Occipital lobe (tissue), 1 donor: ENCODE measurements at regions not wholly inside any gene's neighbourhood (a gene's known extent, or its start where the extent isn't known, plus 50 kb on each side); places are given as distances from the start of the nearest gene placed in this dataset.

Experiments
- DNase-seq: peaks from one replicate; lab custom pipeline; 2025; lab: John Stamatoyannopoulos, UW

GRCh38 chr13:59103004-59103768 lies 1060.5 kb downstream of the DIAPH3 start:
- no peak for DNase-seq

- DNase-seq: no peak
Observed at GRCh38 chr13:59111751-59112171, 1052.0 kb downstream of the DIAPH3 start.

GRCh38 chr13:59112221-59112718 lies 1051.5 kb downstream of the DIAPH3 start:
- peak; percentile 3 for DNase-seq

- DNase-seq: no peak
Observed at GRCh38 chr13:59119475-59119874, 1044.3 kb downstream of the DIAPH3 start.

GRCh38 chr13:59120297-59120843 lies 1043.4 kb downstream of the DIAPH3 start:
- DNase-seq: no peak

GRCh38 chr13:59121507-59121906 lies 1042.2 kb downstream of the DIAPH3 start:
- no peak for DNase-seq

GRCh38 chr13:59126474-59126873 lies 1037.3 kb downstream of the DIAPH3 start:
- DNase-seq: no peak

GRCh38 chr13:59133903-59134302 lies 1029.8 kb downstream of the DIAPH3 start:
- no peak for DNase-seq

- DNase-seq: no peak
Observed at GRCh38 chr13:59144700-59145099, 1019.0 kb downstream of the DIAPH3 start.

GRCh38 chr13:59145381-59145780 lies 1018.3 kb downstream of the DIAPH3 start:
- DNase-seq: no peak

GRCh38 chr13:59157181-59157580 lies 1006.5 kb downstream of the DIAPH3 start:
- DNase-seq: no peak

GRCh38 chr13:59166174-59166573 lies 997.6 kb downstream of the DIAPH3 start:
- no peak for DNase-seq

- no peak for DNase-seq
Observed at GRCh38 chr13:59172076-59172475, 991.7 kb downstream of the DIAPH3 start.

- DNase-seq: no peak
Observed at GRCh38 chr13:59176775-59177174, 987.0 kb downstream of the DIAPH3 start.

- no peak for DNase-seq
Observed at GRCh38 chr13:59178344-59178743, 985.4 kb downstream of the DIAPH3 start.

- DNase-seq: no peak
Observed at GRCh38 chr13:59182241-59182640, 981.5 kb downstream of the DIAPH3 start.

- DNase-seq: no peak
Observed at GRCh38 chr13:59197397-59197796, 966.3 kb downstream of the DIAPH3 start.

GRCh38 chr13:59201841-59202240 lies 961.9 kb downstream of the DIAPH3 start:
- no peak for DNase-seq

GRCh38 chr13:59203855-59204254 lies 959.9 kb downstream of the DIAPH3 start:
- DNase-seq: no peak

- no peak for DNase-seq
Observed at GRCh38 chr13:59205501-59205900, 958.2 kb downstream of the DIAPH3 start.

GRCh38 chr13:59208405-59209195 lies 955.1 kb downstream of the DIAPH3 start:
- no peak for DNase-seq

- DNase-seq: no peak
Observed at GRCh38 chr13:59210543-59210942, 953.2 kb downstream of the DIAPH3 start.
